ENCODE measurements at regions not wholly inside any gene's neighbourhood (a gene's known extent, or its start where the extent isn't known, plus 50 kb on each side); places are given as distances from the start of the nearest gene placed in this dataset.

DNA sequence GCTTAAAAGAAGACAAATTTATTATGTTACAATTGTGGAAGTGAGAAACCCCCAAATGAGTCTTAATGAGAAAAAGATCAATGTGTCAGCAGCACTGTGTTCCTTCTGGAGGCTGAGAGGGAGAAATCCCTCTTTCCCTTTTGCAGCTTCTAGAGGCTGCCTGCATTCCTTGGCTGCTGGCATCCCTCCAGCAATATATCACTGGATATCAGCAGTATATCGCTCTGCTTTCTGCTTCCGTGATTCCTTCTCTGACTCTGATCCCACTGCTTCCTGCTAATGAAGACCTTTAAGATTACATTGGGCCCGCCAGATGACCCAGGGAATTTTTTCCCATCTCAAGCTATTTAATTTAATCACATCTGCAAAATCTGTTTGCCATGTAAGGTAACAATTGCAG, 1008.0 kb downstream of the RAPGEF2 start:
- TF ChIP-seq, protein P1, sequence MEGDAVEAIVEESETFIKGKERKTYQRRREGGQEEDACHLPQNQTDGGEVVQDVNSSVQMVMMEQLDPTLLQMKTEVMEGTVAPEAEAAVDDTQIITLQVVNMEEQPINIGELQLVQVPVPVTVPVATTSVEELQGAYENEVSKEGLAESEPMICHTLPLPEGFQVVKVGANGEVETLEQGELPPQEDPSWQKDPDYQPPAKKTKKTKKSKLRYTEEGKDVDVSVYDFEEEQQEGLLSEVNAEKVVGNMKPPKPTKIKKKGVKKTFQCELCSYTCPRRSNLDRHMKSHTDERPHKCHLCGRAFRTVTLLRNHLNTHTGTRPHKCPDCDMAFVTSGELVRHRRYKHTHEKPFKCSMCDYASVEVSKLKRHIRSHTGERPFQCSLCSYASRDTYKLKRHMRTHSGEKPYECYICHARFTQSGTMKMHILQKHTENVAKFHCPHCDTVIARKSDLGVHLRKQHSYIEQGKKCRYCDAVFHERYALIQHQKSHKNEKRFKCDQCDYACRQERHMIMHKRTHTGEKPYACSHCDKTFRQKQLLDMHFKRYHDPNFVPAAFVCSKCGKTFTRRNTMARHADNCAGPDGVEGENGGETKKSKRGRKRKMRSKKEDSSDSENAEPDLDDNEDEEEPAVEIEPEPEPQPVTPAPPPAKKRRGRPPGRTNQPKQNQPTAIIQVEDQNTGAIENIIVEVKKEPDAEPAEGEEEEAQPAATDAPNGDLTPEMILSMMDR (IDR thresholded peaks at IDR 0.05), result no peak
- TF ChIP-seq EZH2 (IDR thresholded peaks at IDR 0.05; ENCODE audit: borderline replicate concordance, insufficient read depth, low read depth, low read length, poor library complexity, severe bottlenecking), result no peak

Measured in B cell (primary cell).